Activated T-cell treated with anti-CD3 and anti-CD28 coated beads, Interleukin-2, amount 50 U/mL, for 72 hours (primary cell): ENCODE measurements at regions not wholly inside any gene's neighbourhood (a gene's known extent, or its start where the extent isn't known, plus 50 kb on each side); places are given as distances from the start of the nearest gene placed in this dataset.
"Not testable (repeated sequence)": the region's sequence is repeated elsewhere in the genome, so short reads cannot be mapped to it uniquely, and the experiment has no call there.

ENCODE experiments used
- ATAC-seq, 2 donors: fragments of 150-1000 bp; cut with Tn5 transposase; replicated peaks in 1 of 2; 2 replicates each; pipeline ENCODE4 v1.10.0; 2021; ENCODE audit warnings: moderate library complexity in 2 of 2, mild to moderate bottlenecking in 1 of 2
- DNase-seq, 2 donors: peaks; one replicate each; pipeline ENCODE4 v3.0.0; 2021 to 2022; ENCODE audit warnings: mixed read lengths in 1 of 2
- H3K27ac Mint-ChIP-seq: one replicate; pipeline ENCODE4 v1.8.0; 2022; ENCODE audit warnings: mild to moderate bottlenecking, moderate library complexity, mixed read lengths
- H3K27me3 Mint-ChIP-seq: one replicate; pipeline ENCODE4 v1.8.0; 2022; ENCODE audit warnings: low read depth, mixed read lengths
- H3K36me3 Mint-ChIP-seq, 2 donors: one replicate each; pipeline ENCODE4 v1.8.0; 2022; ENCODE audit warnings: mixed read lengths in 2 of 2, mild to moderate bottlenecking in 1 of 2; ENCODE audit not compliant: insufficient read depth in 2 of 2
- H3K4me1 Mint-ChIP-seq: one replicate; pipeline ENCODE4 v1.8.0; 2022; ENCODE audit warnings: low read depth, mixed read lengths
- H3K4me3 Mint-ChIP-seq, 2 donors: one replicate each; pipeline ENCODE4 v1.8.0; 2022; ENCODE audit warnings: mild to moderate bottlenecking in 2 of 2, mixed read lengths in 2 of 2, moderate library complexity in 2 of 2
- H3K9me3 Mint-ChIP-seq, 2 donors: one replicate each; pipeline ENCODE4 v1.8.0; 2022; ENCODE audit warnings: mixed read lengths in 2 of 2

GRCh38 chr1:78203410-78203982 lies 157.7 kb downstream of the GIPC2 start:
- not testable (repeated sequence) for H3K4me1 Mint-ChIP-seq

GRCh38 chr1:78210175-78210574 lies 164.4 kb downstream of the GIPC2 start:
- no peak for DNase-seq
- Mint-ChIP-seq H3K27me3 (peaks cover 11% of the 10 kb centered on the region), H3K27ac (no peak overlapping the region), H3K4me3 (no peak overlapping the region), H3K36me3 (peaks cover 0 to 2% of the 10 kb centered on the region in 2 donors), H3K9me3 (peaks cover 3 to 10% of the 10 kb centered on the region in 2 donors), H3K4me1 (no peaks in the 10 kb centered on the region)
- no peak for ATAC-seq

More at GRCh38 chr1:78203410-78203982, 157.7 kb downstream of the GIPC2 start:
- not testable (repeated sequence) for H3K4me3 Mint-ChIP-seq, DNase-seq, H3K36me3 Mint-ChIP-seq, H3K27ac Mint-ChIP-seq, H3K9me3 Mint-ChIP-seq, ATAC-seq
- peaks cover 17% of the 10 kb centered on the region for H3K27me3 Mint-ChIP-seq

- Mint-ChIP-seq H3K27ac (no peak overlapping the region), H3K4me1 (no peaks in the 10 kb centered on the region), H3K36me3 (peaks cover 0 to 2% of the 10 kb centered on the region in 2 donors), H3K4me3 (no peak overlapping the region), H3K9me3 (peaks cover 3 to 10% of the 10 kb centered on the region in 2 donors), H3K27me3 (no peaks in the 10 kb centered on the region)
- DNase-seq, result no peak
- no peak for ATAC-seq
Measured at GRCh38 chr1:78211483-78212092, 165.8 kb downstream of the GIPC2 start.

GRCh38 chr1:78214334-78214733 lies 168.6 kb downstream of the GIPC2 start:
- Mint-ChIP-seq H3K4me3 (no peak overlapping the region), H3K9me3 (peaks cover 3 to 10% of the 10 kb centered on the region in 2 donors), H3K4me1 (no peaks in the 10 kb centered on the region), H3K27me3 (no peaks in the 10 kb centered on the region), H3K27ac (no peak overlapping the region), H3K36me3 (peaks cover 0 to 2% of the 10 kb centered on the region in 2 donors)
- no peak for DNase-seq
- no peak for ATAC-seq

GRCh38 chr1:78222225-78222959 lies 176.6 kb downstream of the GIPC2 start:
- no peak overlapping the region for H3K4me3 Mint-ChIP-seq
- no peak for ATAC-seq
- no peaks in the 10 kb centered on the region for H3K36me3 Mint-ChIP-seq
- DNase-seq, result no peak
- no peaks in the 10 kb centered on the region for H3K4me1 Mint-ChIP-seq
- H3K9me3 Mint-ChIP-seq, result peaks cover 2 to 3% of the 10 kb centered on the region in 2 donors
- H3K27me3 Mint-ChIP-seq, result no peaks in the 10 kb centered on the region
- no peak overlapping the region for H3K27ac Mint-ChIP-seq

- DNase-seq, result no peak
- H3K9me3 Mint-ChIP-seq, result peaks cover 2 to 3% of the 10 kb centered on the region in 2 donors
- H3K36me3 Mint-ChIP-seq, result no peaks in the 10 kb centered on the region
- no peak overlapping the region for H3K27ac Mint-ChIP-seq
- H3K27me3 Mint-ChIP-seq, result no peaks in the 10 kb centered on the region
- ATAC-seq, result no peak
- H3K4me1 Mint-ChIP-seq, result no peaks in the 10 kb centered on the region
- H3K4me3 Mint-ChIP-seq, result no peak overlapping the region
Measured at GRCh38 chr1:78222960-78223358, 177.2 kb downstream of the GIPC2 start.

GRCh38 chr1:78223417-78224215 lies 177.8 kb downstream of the GIPC2 start:
- Mint-ChIP-seq H3K4me1 (no peaks in the 10 kb centered on the region), H3K36me3 (no peaks in the 10 kb centered on the region), H3K4me3 (no peak overlapping the region), H3K27me3 (no peaks in the 10 kb centered on the region), H3K27ac (no peak overlapping the region), H3K9me3 (peaks cover 2 to 3% of the 10 kb centered on the region in 2 donors)
- ATAC-seq (no peak), DNase-seq (no peak)

- no peak for DNase-seq
- ATAC-seq, result no peak
- no peaks in the 10 kb centered on the region for H3K36me3 Mint-ChIP-seq
- no peaks in the 10 kb centered on the region for H3K4me1 Mint-ChIP-seq
- no peak overlapping the region for H3K27ac Mint-ChIP-seq
- H3K4me3 Mint-ChIP-seq, result no peak overlapping the region
- peaks cover 2 to 3% of the 10 kb centered on the region in 2 donors for H3K9me3 Mint-ChIP-seq
- no peaks in the 10 kb centered on the region for H3K27me3 Mint-ChIP-seq
Measured at GRCh38 chr1:78224246-78224785, 178.6 kb downstream of the GIPC2 start.

- H3K9me3 Mint-ChIP-seq, result peaks cover 2 to 3% of the 10 kb centered on the region in 2 donors
- H3K4me3 Mint-ChIP-seq, result no peak overlapping the region
- no peaks in the 10 kb centered on the region for H3K4me1 Mint-ChIP-seq
- DNase-seq, result no peak
- H3K27ac Mint-ChIP-seq, result no peak overlapping the region
- no peaks in the 10 kb centered on the region for H3K36me3 Mint-ChIP-seq
- ATAC-seq, result no peak
- no peaks in the 10 kb centered on the region for H3K27me3 Mint-ChIP-seq
Measured at GRCh38 chr1:78224861-78225552, 179.2 kb downstream of the GIPC2 start.

GRCh38 chr1:78226784-78227183 lies 181.0 kb downstream of the GIPC2 start:
- no peak overlapping the region for H3K27ac Mint-ChIP-seq
- no peak for ATAC-seq
- no peak for DNase-seq
- no peaks in the 10 kb centered on the region for H3K36me3 Mint-ChIP-seq
- H3K27me3 Mint-ChIP-seq, result no peaks in the 10 kb centered on the region
- H3K4me3 Mint-ChIP-seq, result no peak overlapping the region
- peaks cover under 1 to 2% of the 10 kb centered on the region in 2 donors for H3K9me3 Mint-ChIP-seq
- H3K4me1 Mint-ChIP-seq, result no peaks in the 10 kb centered on the region

GRCh38 chr1:78227705-78228635 lies 182.2 kb downstream of the GIPC2 start:
- Mint-ChIP-seq H3K4me3 (no peak overlapping the region), H3K4me1 (no peaks in the 10 kb centered on the region), H3K27me3 (no peaks in the 10 kb centered on the region), H3K27ac (no peak overlapping the region), H3K36me3 (no peaks in the 10 kb centered on the region), H3K9me3 (peaks cover 0 to 2% of the 10 kb centered on the region in 2 donors)
- ATAC-seq, result no peak
- no peak for DNase-seq
